Brain microvascular endothelial cell (primary cell): ENCODE measurements at regions not wholly inside any gene's neighbourhood (a gene's known extent, or its start where the extent isn't known, plus 50 kb on each side); places are given as distances from the start of the nearest gene placed in this dataset.
A peak's percentile ranks its signal among the peaks of the same experiment; 100 is the strongest.

Source experiments
- DNase-seq: peaks from one replicate; pipeline ENCODE4 v3.0.0-alpha.2; 2020
- H3K27ac ChIP-seq: fragments of 250-450 bp; sonication (Bioruptor Pico); 2 replicates; pipeline ENCODE4 v1.5.1; 2020; ENCODE audit warnings: mild to moderate bottlenecking, moderate library complexity
- H3K27me3 ChIP-seq: fragments of 250-450 bp; sonication (Bioruptor Pico); replicated peaks from 2 replicates; pipeline ENCODE4 v1.5.1; 2020; ENCODE audit warnings: mild to moderate bottlenecking
- H3K36me3 ChIP-seq: fragments of 250-450 bp; sonication (Bioruptor Pico); replicated peaks from 2 replicates; pipeline ENCODE4 v1.5.1; 2020; ENCODE audit warnings: mild to moderate bottlenecking
- H3K4me3 ChIP-seq: 2 replicates; pipeline ENCODE4 v1.5.1; 2011; ENCODE audit warnings: low read depth, mild to moderate bottlenecking, control low read depth, low read length, moderate library complexity
- in situ Hi-C: cut with HindIII; loops from 2 replicates; pipeline ENCODE4 v1.10.0; 2017; ENCODE audit warnings: low sequenced_read_pairs, low pct_ligation_motif_present
- TF ChIP-seq, protein P1 (sequence below): IDR thresholded peaks from 2 replicates; pipeline ENCODE4 v1.5.1; 2011; ENCODE audit warnings: low read depth, mild to moderate bottlenecking, moderate library complexity, low read length, control low read depth, inconsistent platforms; ENCODE audit errors: missing control alignments

DNA sequence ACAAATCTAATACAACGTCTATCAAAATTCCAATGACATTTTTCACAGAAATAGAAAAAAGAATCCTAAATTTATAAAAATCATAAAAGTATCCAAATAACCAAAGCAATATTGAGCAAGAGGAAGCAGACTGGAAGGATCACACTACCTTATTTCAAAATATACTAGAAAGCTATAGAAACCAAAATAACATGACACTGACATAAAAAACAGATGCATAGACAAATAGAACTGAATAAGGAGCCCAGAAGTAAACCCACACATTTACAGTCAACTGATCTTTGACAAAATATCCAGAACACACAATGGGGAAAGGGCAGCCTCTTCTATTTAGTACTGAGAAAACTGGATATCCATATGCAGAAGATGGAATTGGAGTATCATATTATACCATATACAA is 217.5 kb downstream of the MACC1 start:
- Histone ChIP-seq H3K4me3 (no peak overlapping the region), H3K27ac (no peak overlapping the region), H3K27me3 (no peaks in the 10 kb centered on the region), H3K36me3 (no peaks in the 10 kb centered on the region)
- in situ Hi-C loops, result no loop called here
- DNase-seq, result no peak
- TF ChIP-seq, protein P1, sequence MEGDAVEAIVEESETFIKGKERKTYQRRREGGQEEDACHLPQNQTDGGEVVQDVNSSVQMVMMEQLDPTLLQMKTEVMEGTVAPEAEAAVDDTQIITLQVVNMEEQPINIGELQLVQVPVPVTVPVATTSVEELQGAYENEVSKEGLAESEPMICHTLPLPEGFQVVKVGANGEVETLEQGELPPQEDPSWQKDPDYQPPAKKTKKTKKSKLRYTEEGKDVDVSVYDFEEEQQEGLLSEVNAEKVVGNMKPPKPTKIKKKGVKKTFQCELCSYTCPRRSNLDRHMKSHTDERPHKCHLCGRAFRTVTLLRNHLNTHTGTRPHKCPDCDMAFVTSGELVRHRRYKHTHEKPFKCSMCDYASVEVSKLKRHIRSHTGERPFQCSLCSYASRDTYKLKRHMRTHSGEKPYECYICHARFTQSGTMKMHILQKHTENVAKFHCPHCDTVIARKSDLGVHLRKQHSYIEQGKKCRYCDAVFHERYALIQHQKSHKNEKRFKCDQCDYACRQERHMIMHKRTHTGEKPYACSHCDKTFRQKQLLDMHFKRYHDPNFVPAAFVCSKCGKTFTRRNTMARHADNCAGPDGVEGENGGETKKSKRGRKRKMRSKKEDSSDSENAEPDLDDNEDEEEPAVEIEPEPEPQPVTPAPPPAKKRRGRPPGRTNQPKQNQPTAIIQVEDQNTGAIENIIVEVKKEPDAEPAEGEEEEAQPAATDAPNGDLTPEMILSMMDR, result no peak

DNA sequence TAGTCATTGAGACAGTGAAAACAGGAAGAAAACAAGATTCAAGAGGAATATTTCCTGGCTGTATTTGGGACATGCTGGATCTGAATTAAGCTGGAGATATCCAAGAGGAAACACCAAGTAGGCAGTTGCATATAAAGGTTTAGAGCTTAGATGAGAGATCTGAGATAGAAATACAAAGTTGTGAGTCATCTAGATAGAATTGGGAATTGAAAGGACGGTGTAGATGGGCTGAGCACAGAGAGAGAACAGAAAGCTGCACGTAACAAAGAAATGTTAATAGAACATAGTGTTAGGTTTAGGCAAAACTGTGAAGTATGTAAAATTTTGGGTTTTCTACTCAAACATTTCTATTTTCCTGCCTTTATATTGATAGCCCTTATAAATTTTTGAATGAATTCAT is 218.5 kb upstream of the TMEM196 start:
- Histone ChIP-seq H3K27me3 (no peaks in the 10 kb centered on the region), H3K27ac (no peak overlapping the region), H3K4me3 (no peak overlapping the region), H3K36me3 (no peaks in the 10 kb centered on the region)
- TF ChIP-seq, protein P1, result no peak
- in situ Hi-C loops, result no loop called here
- DNase-seq, result no peak

DNA sequence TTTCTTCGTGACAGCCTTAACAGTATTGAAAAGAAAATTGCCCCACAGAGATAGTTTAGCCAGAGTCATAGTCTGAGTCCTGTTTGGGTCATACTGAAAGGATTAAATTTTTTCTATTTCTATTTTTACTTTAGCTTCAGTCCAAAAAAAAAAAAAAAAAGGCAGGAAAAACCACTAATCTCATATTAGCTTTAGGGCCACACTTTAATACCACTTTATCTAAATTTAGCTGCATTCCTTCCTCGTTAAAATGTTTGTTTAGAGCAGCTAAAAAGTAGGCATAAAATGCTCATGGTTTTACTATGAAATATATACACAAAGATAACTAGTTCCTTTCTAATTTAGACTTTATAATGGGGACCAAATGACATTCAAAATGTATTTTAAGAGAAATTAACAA is 216.5 kb upstream of the TMEM196 start:
- no peak for DNase-seq
- Histone ChIP-seq H3K4me3 (no peak overlapping the region), H3K27me3 (no peaks in the 10 kb centered on the region), H3K36me3 (no peaks in the 10 kb centered on the region), H3K27ac (no peak overlapping the region)
- in situ Hi-C loops, result no loop called here
- TF ChIP-seq, protein P1, result no peak

GRCh38 chr7:19988860-19989259 is 215.4 kb upstream of the TMEM196 start:
- H3K4me3 ChIP-seq, result no peak overlapping the region
- no peaks in the 10 kb centered on the region for H3K36me3 ChIP-seq
- in situ Hi-C loops, result no loop called here
- no peaks in the 10 kb centered on the region for H3K27me3 ChIP-seq
- DNase-seq, result no peak
- TF ChIP-seq, protein P1, result no peak
- no peak overlapping the region for H3K27ac ChIP-seq

GRCh38 chr7:19984231-19984632 is 210.8 kb upstream of the TMEM196 start:
- DNase-seq, result no peak
- Histone ChIP-seq H3K36me3 (no peaks in the 10 kb centered on the region), H3K27me3 (no peaks in the 10 kb centered on the region), H3K27ac (no peak overlapping the region), H3K4me3 (no peak overlapping the region)
- in situ Hi-C loops, result no loop called here
- TF ChIP-seq, protein P1, result peak; percentile 29

GRCh38 chr7:19982841-19983835 is 209.7 kb upstream of the TMEM196 start:
- TF ChIP-seq, protein P1, result peak; percentile 67
- Histone ChIP-seq H3K27ac (no peak overlapping the region), H3K27me3 (no peaks in the 10 kb centered on the region), H3K4me3 (no peak overlapping the region), H3K36me3 (no peaks in the 10 kb centered on the region)
- DNase-seq, result peak; percentile 87
- in situ Hi-C loops, result no loop called here
